Aorta (tissue), 5 donors: ENCODE measurements at regions not wholly inside any gene's neighbourhood (a gene's known extent, or its start where the extent isn't known, plus 50 kb on each side); places are given as distances from the start of the nearest gene placed in this dataset.
"Not testable (repeated sequence)": the region's sequence is repeated elsewhere in the genome, so short reads cannot be mapped to it uniquely, and the experiment has no call there.

Experiments
- ATAC-seq: fragments of 200-7000 bp; cut with Tn5 transposase; one replicate; pipeline ENCODE4 v1.9.1; 2022; ENCODE audit warnings: moderate library complexity; ENCODE audit not compliant: low FRiP score
- DNase-seq, 2 donors: peaks; one replicate each; pipeline ENCODE4 v3.0.0-alpha.2; 2020
- H3K27ac ChIP-seq, 2 donors: one replicate each; pipeline ENCODE4 v1.5.1; 2013; ENCODE audit warnings: low read length in 2 of 2, mild to moderate bottlenecking in 2 of 2, moderate library complexity in 2 of 2, control low read depth in 1 of 2, inconsistent platforms in 1 of 2, low read depth in 1 of 2
- H3K27me3 ChIP-seq, 2 donors: one replicate each; pipeline ENCODE4 v1.6.1; 2013; ENCODE audit warnings: control low read depth in 1 of 2, low read length in 1 of 2, mild to moderate bottlenecking in 1 of 2, moderate library complexity in 1 of 2; ENCODE audit not compliant: insufficient read depth in 2 of 2, control insufficient read depth in 1 of 2
- H3K36me3 ChIP-seq, 2 donors: one replicate each; pipeline ENCODE4 v1.6.1; 2013; ENCODE audit warnings: control low read depth in 1 of 2, low read length in 1 of 2, mild to moderate bottlenecking in 1 of 2; ENCODE audit not compliant: insufficient read depth in 2 of 2, control insufficient read depth in 1 of 2
- H3K4me1 ChIP-seq, 2 donors: one replicate each; pipeline ENCODE4 v1.6.1; 2013; ENCODE audit warnings: low read length in 2 of 2, control low read depth in 1 of 2, mild to moderate bottlenecking in 1 of 2, moderate library complexity in 1 of 2; ENCODE audit not compliant: insufficient read depth in 2 of 2, control insufficient read depth in 1 of 2
- H3K4me3 ChIP-seq, 2 donors: one replicate each; pipeline ENCODE4 v1.5.1; 2013; ENCODE audit warnings: low read length in 2 of 2, control low read depth in 1 of 2, mild to moderate bottlenecking in 1 of 2
- H3K9me3 ChIP-seq: one replicate; pipeline ENCODE4 v1.6.1; 2013; ENCODE audit warnings: mild to moderate bottlenecking, low read length; ENCODE audit not compliant: control insufficient read depth
- WGBS, 2 donors: extraction: QIAGEN DNeasy Blood & Tissue Kit; methylation state at CpG; one replicate each; pipeline ENCODE4 v1.1.7; 2013; 5-methylcytosine and 5-hydroxymethylcytosine counted together
- intact Hi-C, 2 donors: fragments of 100-400 bp; cut with DNase I; formaldehyde crosslinking; loops; one replicate each; pipeline versions ENCODE4 v1.14.2 to v1.15.0; 2022
- donor health status: healthy with polysubstance abuse.
- donor health status: Bipolar disorder and iron deficiency.
- donor health status: DM: no; HTN: no; CAD: no.
- donor health status: DM: no; HTN: no; CAD: no.
- donor health status: DM: yes; HTN: yes; CAD: no.

DNA sequence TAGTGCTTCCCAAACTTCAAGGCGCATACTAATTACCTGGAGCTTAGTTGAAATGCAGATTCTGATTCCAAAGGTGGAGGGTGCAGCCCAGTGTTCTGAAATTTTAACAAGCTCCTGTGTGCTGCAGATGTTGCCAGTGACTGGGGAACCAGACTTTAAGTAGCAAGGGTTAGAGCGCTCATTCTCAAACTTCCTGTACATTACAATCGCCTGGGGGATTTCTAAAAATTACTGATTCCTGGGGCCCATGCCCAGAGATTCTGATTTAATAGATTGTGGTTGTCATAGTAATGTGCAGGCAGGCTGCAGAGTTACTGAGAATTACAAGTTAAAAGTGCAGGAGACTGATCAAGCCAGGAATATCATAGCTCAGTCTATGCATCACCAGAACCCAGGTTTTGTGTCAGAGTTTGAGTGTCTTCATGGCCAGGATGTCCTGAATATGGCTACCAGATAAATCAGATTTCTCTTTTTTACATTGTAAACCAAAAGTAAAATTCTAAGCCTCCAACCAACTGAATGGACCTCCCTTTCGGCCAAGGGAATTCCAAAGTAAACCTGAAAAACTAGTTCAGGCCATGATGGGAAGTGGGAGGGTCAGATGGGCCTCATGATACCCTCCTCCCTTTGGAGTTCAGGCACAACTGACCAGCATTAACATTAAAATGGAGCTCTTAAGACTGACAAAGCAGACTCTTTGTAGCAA, 121.6 kb downstream of the ATXN3L start:
- Histone ChIP-seq H3K9me3 (no peaks in the 10 kb centered on the region), H3K4me1 (no peaks in the 10 kb centered on the region), H3K36me3 (no peaks in the 10 kb centered on the region), H3K4me3 (no peak overlapping the region), H3K27me3 (no peaks in the 10 kb centered on the region), H3K27ac (no peak overlapping the region)
- ATAC-seq (no peak), DNase-seq (no peak)
- 72 to 75% methylated on average over 4 of the region's 4 CpGs for WGBS, 2 donors
- intact Hi-C loops: no loop called here

- Histone ChIP-seq H3K27ac (no peak overlapping the region), H3K4me3 (no peak overlapping the region), H3K36me3 (no peaks in the 10 kb centered on the region), H3K4me1 (no peaks in the 10 kb centered on the region), H3K27me3 (no peaks in the 10 kb centered on the region), H3K9me3 (no peaks in the 10 kb centered on the region)
- 85 to 97% methylated on average over 2 of the region's 2 CpGs for WGBS, 2 donors
- DNase-seq (no peak), ATAC-seq (no peak)
- intact Hi-C loops: no loop called here
These were observed 123.1 kb downstream of the ATXN3L start for GRCh38 chrX:13196782-13197181.

GRCh38 chrX:13195340-13195739, 124.5 kb downstream of the ATXN3L start:
- no peak overlapping the region for H3K4me3 ChIP-seq
- H3K27ac ChIP-seq: no peak overlapping the region
- no peaks in the 10 kb centered on the region for H3K36me3 ChIP-seq
- H3K27me3 ChIP-seq: no peaks in the 10 kb centered on the region
- H3K9me3 ChIP-seq: no peaks in the 10 kb centered on the region
- no peaks in the 10 kb centered on the region for H3K4me1 ChIP-seq
- intact Hi-C loops: no loop called here
- WGBS, 2 donors: 68 to 69% methylated on average over 3 of the region's 3 CpGs
- no peak for DNase-seq
- no peak for ATAC-seq

- H3K4me3 ChIP-seq: no peak overlapping the region
- 12 to 18% methylated on average over 4 of the region's 4 CpGs for WGBS, 2 donors
- H3K27me3 ChIP-seq: no peaks in the 10 kb centered on the region
- no peak overlapping the region for H3K27ac ChIP-seq
- H3K9me3 ChIP-seq: no peaks in the 10 kb centered on the region
- no peak for ATAC-seq
- H3K4me1 ChIP-seq: no peaks in the 10 kb centered on the region
- no peaks in the 10 kb centered on the region for H3K36me3 ChIP-seq
- intact Hi-C loops: no loop called here
- DNase-seq: no peak
These were observed 125.4 kb downstream of the ATXN3L start for GRCh38 chrX:13194291-13195103.

- Histone ChIP-seq H3K4me1 (no peaks in the 10 kb centered on the region), H3K36me3 (no peaks in the 10 kb centered on the region), H3K4me3 (no peak overlapping the region), H3K27me3 (no peaks in the 10 kb centered on the region), H3K27ac (no peak overlapping the region), H3K9me3 (no peaks in the 10 kb centered on the region)
- ATAC-seq: no peak
- 63 to 86% methylated on average over 3 of the region's 3 CpGs for WGBS, 2 donors
- intact Hi-C loops: no loop called here
- DNase-seq: no peak
These were observed 129.8 kb downstream of the ATXN3L start for GRCh38 chrX:13190051-13190450.

GRCh38 chrX:13189380-13189779, 130.5 kb downstream of the ATXN3L start:
- Histone ChIP-seq H3K27me3 (no peaks in the 10 kb centered on the region), H3K9me3 (no peaks in the 10 kb centered on the region), H3K4me3 (no peak overlapping the region), H3K27ac (no peak overlapping the region), H3K36me3 (no peaks in the 10 kb centered on the region), H3K4me1 (no peaks in the 10 kb centered on the region)
- intact Hi-C loops: no loop called here
- 68 to 80% methylated on average over 6 of the region's 6 CpGs for WGBS, 2 donors
- ATAC-seq (no peak), DNase-seq (no peak)

GRCh38 chrX:13188731-13189309, 131.0 kb downstream of the ATXN3L start:
- DNase-seq: no peak
- H3K4me3 ChIP-seq: no peak overlapping the region
- H3K27ac ChIP-seq: no peak overlapping the region
- 26 to 45% methylated on average over 5 of the region's 5 CpGs for WGBS, 2 donors
- ATAC-seq: no peak
- H3K36me3 ChIP-seq: no peaks in the 10 kb centered on the region
- intact Hi-C loops: no loop called here
- no peaks in the 10 kb centered on the region for H3K4me1 ChIP-seq
- no peaks in the 10 kb centered on the region for H3K27me3 ChIP-seq
- H3K9me3 ChIP-seq: no peaks in the 10 kb centered on the region

GRCh38 chrX:13186643-13187042, 133.2 kb downstream of the ATXN3L start:
- intact Hi-C loops, DNase-seq, H3K27me3 ChIP-seq, H3K9me3 ChIP-seq, H3K27ac ChIP-seq, H3K4me1 ChIP-seq, ATAC-seq, H3K4me3 ChIP-seq, H3K36me3 ChIP-seq: not testable (repeated sequence)
- 95 to 96% methylated on average over 3 of the region's 3 CpGs for WGBS, 2 donors

DNA sequence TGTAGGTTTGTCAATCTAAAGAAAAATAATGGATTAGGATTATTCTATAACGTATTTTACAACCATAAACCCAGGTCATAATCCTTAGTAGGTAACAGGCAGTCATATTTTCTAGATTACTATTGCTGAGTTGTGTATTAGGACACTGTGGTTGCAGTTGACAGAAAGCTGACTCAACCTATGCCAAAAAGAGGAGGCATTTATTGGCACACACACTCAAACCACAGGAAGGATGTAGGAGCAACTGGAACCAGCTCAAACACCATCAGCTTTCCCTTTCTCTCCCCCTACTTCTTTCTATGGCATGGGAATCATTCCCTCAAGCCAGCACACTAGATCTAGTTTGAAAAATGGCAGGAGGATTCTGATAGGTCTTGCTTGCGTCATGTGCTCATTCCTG, 136.4 kb upstream of the FAM9C start:
- Histone ChIP-seq H3K4me3 (no peak overlapping the region), H3K36me3 (no peaks in the 10 kb centered on the region), H3K9me3 (no peaks in the 10 kb centered on the region), H3K27ac (no peak overlapping the region), H3K4me1 (no peaks in the 10 kb centered on the region), H3K27me3 (no peaks in the 10 kb centered on the region)
- WGBS, 2 donors: 81 to 96% methylated on average over 2 of the region's 2 CpGs
- no peak for ATAC-seq
- DNase-seq: no peak
- intact Hi-C loops: no loop called here
